GM18508 (cell line): ENCODE measurements at regions not wholly inside any gene's neighbourhood (a gene's known extent, or its start where the extent isn't known, plus 50 kb on each side); places are given as distances from the start of the nearest gene placed in this dataset.
"Not testable (repeated sequence)": the region's sequence is repeated elsewhere in the genome, so short reads cannot be mapped to it uniquely, and the experiment has no call there.

ENCODE experiments used
- ATAC-seq: cut with Tn5 transposase; IDR thresholded peaks from one replicate; pipeline ENCODE4 v1.9.1; 2021; ENCODE audit warnings: moderate number of reproducible peaks; ENCODE audit not compliant: insufficient read depth, unreplicated experiment

GRCh38 chr19:31831421-31832175, 482.4 kb upstream of the TSHZ3 start:
- no peak for ATAC-seq

- no peak for ATAC-seq
Measured at GRCh38 chr19:31832176-31832548, 482.9 kb upstream of the TSHZ3 start.

GRCh38 chr19:31834070-31834469, 484.8 kb upstream of the TSHZ3 start:
- no peak for ATAC-seq

- ATAC-seq: no peak
Measured at GRCh38 chr19:31838163-31838815, 489.1 kb upstream of the TSHZ3 start.

GRCh38 chr19:31840371-31840770, 491.1 kb upstream of the TSHZ3 start:
- no peak for ATAC-seq

GRCh38 chr19:31841755-31842154, 492.5 kb upstream of the TSHZ3 start:
- no peak for ATAC-seq

- ATAC-seq: no peak
Measured at GRCh38 chr19:31863122-31863521, 482.3 kb upstream of the ZNF507 start.

GRCh38 chr19:31874313-31874712, 471.1 kb upstream of the ZNF507 start:
- no peak for ATAC-seq

- ATAC-seq: no peak
Measured at GRCh38 chr19:31875591-31875990, 469.8 kb upstream of the ZNF507 start.

GRCh38 chr19:31880283-31880682, 465.1 kb upstream of the ZNF507 start:
- no peak for ATAC-seq

GRCh38 chr19:31881988-31882387, 463.4 kb upstream of the ZNF507 start:
- no peak for ATAC-seq

GRCh38 chr19:31882709-31883108, 462.7 kb upstream of the ZNF507 start:
- no peak for ATAC-seq

GRCh38 chr19:31883296-31883990, 462.0 kb upstream of the ZNF507 start:
- ATAC-seq: no peak

- no peak for ATAC-seq
Measured at GRCh38 chr19:31885280-31885853, 460.0 kb upstream of the ZNF507 start.

- no peak for ATAC-seq
Measured at GRCh38 chr19:31890230-31890629, 455.2 kb upstream of the ZNF507 start.

GRCh38 chr19:31892060-31892459, 453.4 kb upstream of the ZNF507 start:
- no peak for ATAC-seq

GRCh38 chr19:31893491-31893890, 451.9 kb upstream of the ZNF507 start:
- ATAC-seq: not testable (repeated sequence)

GRCh38 chr19:31894451-31894850, 451.0 kb upstream of the ZNF507 start:
- ATAC-seq: no peak

GRCh38 chr19:31897292-31897691, 448.1 kb upstream of the ZNF507 start:
- no peak for ATAC-seq

- ATAC-seq: no peak
Measured at GRCh38 chr19:31900991-31901390, 444.4 kb upstream of the ZNF507 start.

- ATAC-seq: no peak
Measured at GRCh38 chr19:31902821-31903220, 442.6 kb upstream of the ZNF507 start.
